ENCODE measurements at regions not wholly inside any gene's neighbourhood (a gene's known extent, or its start where the extent isn't known, plus 50 kb on each side); places are given as distances from the start of the nearest gene placed in this dataset.

GRCh38 chr6:152896923-152897322 is 85.9 kb downstream of the FBXO5 start:
- TF ChIP-seq POLR2AphosphoS5 (IDR thresholded peaks at IDR 0.05; ENCODE audit: low read depth, low read length) (no peak), TAF1 (IDR thresholded peaks at IDR 0.05; ENCODE audit: low read depth, low read length) (no peak), POLR2A (IDR thresholded peaks at IDR 0.05; ENCODE audit: low read depth, low read length) (no peak), POU2F2 (IDR thresholded peaks at IDR 0.05; ENCODE audit: low read depth, low read length) (no peak)

Data from GM12891 (cell line).